ENCODE measurements at regions not wholly inside any gene's neighbourhood (a gene's known extent, or its start where the extent isn't known, plus 50 kb on each side); places are given as distances from the start of the nearest gene placed in this dataset.

DNA sequence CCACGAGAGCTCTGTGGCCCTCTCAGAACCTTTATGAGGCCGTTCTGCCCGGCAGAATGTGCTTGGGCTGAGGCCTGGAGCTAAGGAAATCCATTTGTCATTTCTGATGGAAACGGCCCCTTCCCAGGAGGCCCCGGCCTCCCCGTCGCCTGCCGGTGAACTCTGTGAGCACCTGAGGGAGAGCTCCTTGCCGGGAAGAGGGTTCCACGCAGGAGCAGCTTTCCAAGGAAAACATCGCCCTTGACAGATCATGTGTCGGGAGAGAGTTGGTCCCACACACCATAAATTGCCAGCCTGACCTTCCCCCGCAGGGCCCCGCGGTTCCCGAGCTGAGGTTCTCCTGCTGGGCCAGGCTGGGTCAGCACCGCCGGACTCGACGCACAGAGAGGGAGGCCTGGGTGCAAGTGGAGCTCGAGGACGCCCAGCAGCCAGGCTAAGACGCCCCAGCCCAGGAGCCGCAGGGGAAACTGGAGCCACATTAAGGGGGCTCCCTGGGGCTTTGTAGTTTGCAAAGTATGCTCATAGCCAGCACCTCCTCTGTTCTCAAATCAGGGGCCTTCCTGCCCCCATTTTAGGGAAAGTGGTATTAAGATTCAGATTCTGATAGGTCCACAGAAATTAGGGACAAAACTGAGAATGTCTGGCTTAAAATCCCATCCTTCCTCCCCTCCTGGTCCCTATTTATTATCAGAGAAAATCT, 239.5 kb downstream of the FOXD2 start:
- no peak overlapping the region for H3K9ac ChIP-seq (ENCODE audit: low read length)
- H3K4me1 ChIP-seq (ENCODE audit: insufficient read depth, low read length), result no peaks in the 10 kb centered on the region
- peaks cover 4% of the 10 kb centered on the region for H3K9me3 ChIP-seq (ENCODE audit: low read length)
- H3K36me3 ChIP-seq (ENCODE audit: insufficient read depth, low read length), result no peaks in the 10 kb centered on the region
- no peaks in the 10 kb centered on the region for H3K27me3 ChIP-seq (ENCODE audit: control insufficient read depth in 1 of 2, insufficient read depth in 2 of 2, low read length in 2 of 2)
- H3K4me3 ChIP-seq (ENCODE audit: low read depth in 1 of 2, low read length in 2 of 2), result no peak overlapping the region
- H3K27ac ChIP-seq (ENCODE audit: low read depth, low read length), result no peak overlapping the region

DNA sequence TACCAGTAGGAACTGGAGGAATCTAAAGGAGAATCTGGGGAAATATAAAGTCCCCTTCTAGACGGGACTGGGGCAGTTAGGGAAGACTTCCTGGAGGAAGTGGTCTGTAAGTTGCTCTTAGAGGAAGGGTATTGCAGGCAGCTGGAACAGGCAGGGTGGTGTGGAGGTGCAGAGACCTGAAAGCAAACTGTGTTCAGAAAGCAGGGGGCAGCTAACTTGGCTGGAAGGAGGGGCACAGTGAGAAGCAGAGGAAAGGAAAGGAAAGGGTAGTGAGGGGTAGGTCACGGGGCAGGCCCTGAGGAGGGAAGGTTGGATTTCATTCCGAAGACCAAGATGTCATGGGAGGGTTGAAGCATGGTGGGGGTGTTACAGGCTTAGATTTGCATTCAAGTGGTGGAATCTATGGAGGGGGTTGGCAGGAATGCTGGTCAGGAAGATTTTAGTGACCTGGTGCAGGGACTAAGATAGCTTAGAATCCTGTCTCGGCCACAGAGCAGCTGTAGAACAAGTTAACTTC, 240.7 kb downstream of the FOXD2 start:
- Histone ChIP-seq H3K27ac (ENCODE audit: low read depth, low read length) (no peak overlapping the region), H3K36me3 (ENCODE audit: insufficient read depth, low read length) (no peaks in the 10 kb centered on the region), H3K4me1 (ENCODE audit: insufficient read depth, low read length) (no peaks in the 10 kb centered on the region), H3K9ac (ENCODE audit: low read length) (no peak overlapping the region), H3K4me3 (ENCODE audit: low read depth in 1 of 2, low read length in 2 of 2) (no peak overlapping the region), H3K9me3 (ENCODE audit: low read length) (peaks cover under 1% of the 10 kb centered on the region), H3K27me3 (ENCODE audit: control insufficient read depth in 1 of 2, insufficient read depth in 2 of 2, low read length in 2 of 2) (no peaks in the 10 kb centered on the region)

GRCh38 chr1:47679301-47679791, 241.5 kb downstream of the FOXD2 start:
- H3K27me3 ChIP-seq (ENCODE audit: control insufficient read depth in 1 of 2, insufficient read depth in 2 of 2, low read length in 2 of 2), result no peaks in the 10 kb centered on the region
- H3K4me1 ChIP-seq (ENCODE audit: insufficient read depth, low read length), result no peaks in the 10 kb centered on the region
- H3K9me3 ChIP-seq (ENCODE audit: low read length), result no peaks in the 10 kb centered on the region
- H3K4me3 ChIP-seq (ENCODE audit: low read depth in 1 of 2, low read length in 2 of 2), result no peak overlapping the region
- no peak overlapping the region for H3K27ac ChIP-seq (ENCODE audit: low read depth, low read length)
- H3K9ac ChIP-seq (ENCODE audit: low read length), result no peak overlapping the region
- no peaks in the 10 kb centered on the region for H3K36me3 ChIP-seq (ENCODE audit: insufficient read depth, low read length)

GRCh38 chr1:47679826-47680225, 242.0 kb downstream of the FOXD2 start:
- Histone ChIP-seq H3K4me3 (ENCODE audit: low read depth in 1 of 2, low read length in 2 of 2) (no peak overlapping the region), H3K4me1 (ENCODE audit: insufficient read depth, low read length) (peaks cover 4% of the 10 kb centered on the region), H3K27ac (ENCODE audit: low read depth, low read length) (no peak overlapping the region), H3K27me3 (ENCODE audit: control insufficient read depth in 1 of 2, insufficient read depth in 2 of 2, low read length in 2 of 2) (no peaks in the 10 kb centered on the region), H3K9me3 (ENCODE audit: low read length) (no peaks in the 10 kb centered on the region), H3K36me3 (ENCODE audit: insufficient read depth, low read length) (no peaks in the 10 kb centered on the region), H3K9ac (ENCODE audit: low read length) (no peak overlapping the region)

GRCh38 chr1:47680815-47681475, 243.1 kb downstream of the FOXD2 start:
- H3K4me1 ChIP-seq (ENCODE audit: insufficient read depth, low read length), result peaks cover 11% of the 10 kb centered on the region
- H3K9ac ChIP-seq (ENCODE audit: low read length), result no peak overlapping the region
- H3K36me3 ChIP-seq (ENCODE audit: insufficient read depth, low read length), result no peaks in the 10 kb centered on the region
- no peak overlapping the region for H3K27ac ChIP-seq (ENCODE audit: low read depth, low read length)
- no peaks in the 10 kb centered on the region for H3K27me3 ChIP-seq (ENCODE audit: control insufficient read depth in 1 of 2, insufficient read depth in 2 of 2, low read length in 2 of 2)
- no peaks in the 10 kb centered on the region for H3K9me3 ChIP-seq (ENCODE audit: low read length)
- no peak overlapping the region for H3K4me3 ChIP-seq (ENCODE audit: low read depth in 1 of 2, low read length in 2 of 2)

- Histone ChIP-seq H3K36me3 (ENCODE audit: insufficient read depth, low read length) (no peaks in the 10 kb centered on the region), H3K27ac (ENCODE audit: low read depth, low read length) (no peak overlapping the region), H3K9me3 (ENCODE audit: low read length) (no peaks in the 10 kb centered on the region), H3K9ac (ENCODE audit: low read length) (no peak overlapping the region), H3K27me3 (ENCODE audit: control insufficient read depth in 1 of 2, insufficient read depth in 2 of 2, low read length in 2 of 2) (no peaks in the 10 kb centered on the region), H3K4me3 (ENCODE audit: low read depth in 1 of 2, low read length in 2 of 2) (no peak overlapping the region), H3K4me1 (ENCODE audit: insufficient read depth, low read length) (peaks cover 11% of the 10 kb centered on the region)
These were observed 243.9 kb downstream of the FOXD2 start for GRCh38 chr1:47681735-47682134.

DNA sequence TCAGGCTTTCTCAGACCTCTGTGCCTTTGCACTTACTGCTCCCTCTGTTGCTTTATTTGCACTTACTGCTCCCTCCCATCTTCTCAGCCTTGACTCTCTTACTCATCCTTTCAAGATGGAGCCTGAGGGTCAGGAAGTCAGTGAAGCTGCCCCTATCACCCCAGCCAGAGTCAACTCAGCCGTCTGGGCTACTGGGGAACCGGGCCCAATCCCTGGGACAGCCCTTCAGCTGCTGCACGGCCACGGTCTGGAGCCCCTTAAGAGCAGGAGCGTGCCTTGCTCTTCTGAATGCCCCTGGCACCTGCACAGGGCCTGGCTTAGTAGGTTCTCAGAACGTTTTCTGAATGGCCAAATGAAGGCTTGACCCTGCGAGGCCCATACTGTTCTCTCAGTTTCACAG, 244.4 kb downstream of the FOXD2 start:
- Histone ChIP-seq H3K9me3 (ENCODE audit: low read length) (no peaks in the 10 kb centered on the region), H3K4me3 (ENCODE audit: low read depth in 1 of 2, low read length in 2 of 2) (no peak overlapping the region), H3K9ac (ENCODE audit: low read length) (no peak overlapping the region), H3K27me3 (ENCODE audit: control insufficient read depth in 1 of 2, insufficient read depth in 2 of 2, low read length in 2 of 2) (no peaks in the 10 kb centered on the region), H3K4me1 (ENCODE audit: insufficient read depth, low read length) (peaks cover 11% of the 10 kb centered on the region), H3K27ac (ENCODE audit: low read depth, low read length) (no peak overlapping the region), H3K36me3 (ENCODE audit: insufficient read depth, low read length) (no peaks in the 10 kb centered on the region)

- H3K4me3 ChIP-seq (ENCODE audit: low read depth in 1 of 2, low read length in 2 of 2), result no peak overlapping the region
- H3K9ac ChIP-seq (ENCODE audit: low read length), result no peak overlapping the region
- H3K27ac ChIP-seq (ENCODE audit: low read depth, low read length), result no peak overlapping the region
- H3K9me3 ChIP-seq (ENCODE audit: low read length), result no peaks in the 10 kb centered on the region
- no peaks in the 10 kb centered on the region for H3K27me3 ChIP-seq (ENCODE audit: control insufficient read depth in 1 of 2, insufficient read depth in 2 of 2, low read length in 2 of 2)
- no peaks in the 10 kb centered on the region for H3K36me3 ChIP-seq (ENCODE audit: insufficient read depth, low read length)
- peaks cover 11% of the 10 kb centered on the region for H3K4me1 ChIP-seq (ENCODE audit: insufficient read depth, low read length)
These were observed 245.0 kb downstream of the FOXD2 start for GRCh38 chr1:47682786-47683350.

- Histone ChIP-seq H3K27me3 (ENCODE audit: control insufficient read depth in 1 of 2, insufficient read depth in 2 of 2, low read length in 2 of 2) (peaks cover 0 to 4% of the 10 kb centered on the region in 2 donors), H3K27ac (ENCODE audit: low read depth, low read length) (no peak overlapping the region), H3K4me3 (ENCODE audit: low read depth in 1 of 2, low read length in 2 of 2) (no peak overlapping the region), H3K9me3 (ENCODE audit: low read length) (no peaks in the 10 kb centered on the region), H3K36me3 (ENCODE audit: insufficient read depth, low read length) (no peaks in the 10 kb centered on the region), H3K9ac (ENCODE audit: low read length) (no peak overlapping the region), H3K4me1 (ENCODE audit: insufficient read depth, low read length) (peaks cover 11% of the 10 kb centered on the region)
These were observed 245.6 kb downstream of the FOXD2 start for GRCh38 chr1:47683401-47683800.

- Histone ChIP-seq H3K4me3 (ENCODE audit: low read depth in 1 of 2, low read length in 2 of 2) (no peak overlapping the region), H3K9me3 (ENCODE audit: low read length) (no peaks in the 10 kb centered on the region), H3K27ac (ENCODE audit: low read depth, low read length) (no peak overlapping the region), H3K4me1 (ENCODE audit: insufficient read depth, low read length) (peaks cover 11% of the 10 kb centered on the region), H3K27me3 (ENCODE audit: control insufficient read depth in 1 of 2, insufficient read depth in 2 of 2, low read length in 2 of 2) (peaks cover 0 to 5% of the 10 kb centered on the region in 2 donors), H3K9ac (ENCODE audit: low read length) (no peak overlapping the region), H3K36me3 (ENCODE audit: insufficient read depth, low read length) (no peaks in the 10 kb centered on the region)
These were observed 246.7 kb downstream of the FOXD2 start for GRCh38 chr1:47684518-47684917.

- Histone ChIP-seq H3K27me3 (ENCODE audit: control insufficient read depth in 1 of 2, insufficient read depth in 2 of 2, low read length in 2 of 2) (peaks cover 0 to 5% of the 10 kb centered on the region in 2 donors), H3K9ac (ENCODE audit: low read length) (no peak overlapping the region), H3K9me3 (ENCODE audit: low read length) (no peaks in the 10 kb centered on the region), H3K4me3 (ENCODE audit: low read depth in 1 of 2, low read length in 2 of 2) (no peak overlapping the region), H3K27ac (ENCODE audit: low read depth, low read length) (no peak overlapping the region), H3K36me3 (ENCODE audit: insufficient read depth, low read length) (no peaks in the 10 kb centered on the region), H3K4me1 (ENCODE audit: insufficient read depth, low read length) (peaks cover 11% of the 10 kb centered on the region)
These were observed 247.3 kb downstream of the FOXD2 start for GRCh38 chr1:47684964-47685762.

Measured in muscle layer of colon (tissue), 2 donors.